Peyer's patch (tissue), 4 donors: ENCODE measurements at regions not wholly inside any gene's neighbourhood (a gene's known extent, or its start where the extent isn't known, plus 50 kb on each side); places are given as distances from the start of the nearest gene placed in this dataset.

ENCODE experiments used
- CTCF ChIP-seq, 6 experiments: fragments of 450-650 bp in 4 of 6; fragments of 200-600 bp in 2 of 6; sonication (generic) in 1 of 6; IDR thresholded peaks; one replicate each; pipeline ENCODE4 v1.5.1; 2017 to 2019; ENCODE audit warnings: antibody characterized with exemption in 6 of 6, mild to moderate bottlenecking in 3 of 6, moderate library complexity in 1 of 6
- POLR2A ChIP-seq, 2 donors: fragments of 450-650 bp; IDR thresholded peaks; one replicate each; pipeline ENCODE4 v1.5.1; 2017; ENCODE audit warnings: antibody characterized with exemption in 2 of 2, mild to moderate bottlenecking in 2 of 2, moderate library complexity in 2 of 2

GRCh38 chr12:54798651-54799050 is 55.7 kb upstream of the MUCL1 start:
- TF ChIP-seq CTCF (IDR thresholded peaks at IDR 0.05), result no peak
- TF ChIP-seq POLR2A (IDR thresholded peaks at IDR 0.05), result no peak
